ENCODE measurements at regions not wholly inside any gene's neighbourhood (a gene's known extent, or its start where the extent isn't known, plus 50 kb on each side); places are given as distances from the start of the nearest gene placed in this dataset.

DNA sequence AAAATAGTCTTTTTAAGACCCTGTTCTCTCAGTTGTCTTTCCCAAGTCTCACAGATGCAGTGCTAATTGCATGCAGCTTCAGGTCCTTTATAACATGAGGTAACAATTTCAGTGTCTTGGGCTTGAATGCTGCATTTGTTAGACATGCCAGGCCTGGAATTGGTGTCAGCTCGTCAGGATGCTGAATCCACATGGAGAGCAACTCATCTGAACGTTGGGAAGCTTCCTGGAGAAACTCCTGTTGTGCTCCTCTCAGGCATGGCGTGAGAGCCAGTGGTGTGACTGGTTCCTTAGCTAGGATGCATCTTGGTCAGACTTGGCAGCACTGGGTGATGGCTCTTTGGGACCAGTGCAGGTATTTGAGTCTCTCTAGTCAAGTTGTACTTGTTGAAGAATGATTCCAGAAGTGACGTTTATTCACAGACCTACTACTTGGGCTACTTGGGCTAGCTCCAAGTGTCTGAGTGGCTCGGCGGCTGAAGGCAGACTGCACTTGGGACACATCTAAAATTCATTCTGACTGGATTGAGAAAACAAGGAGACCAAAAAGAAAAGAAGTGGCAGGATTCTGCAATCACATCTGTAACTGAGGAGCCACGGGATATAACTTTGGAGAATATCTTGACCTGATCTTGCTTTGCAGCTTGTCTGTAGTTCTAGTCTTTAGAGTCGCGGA, 134.8 kb upstream of the ARHGAP5 start:
- Histone ChIP-seq H3K9me3 (ENCODE audit: insufficient read depth, low read depth, low read length) (no peaks in the 10 kb centered on the region), H3K4me2 (ENCODE audit: low read depth, low read length, poor library complexity, severe bottlenecking) (no peak overlapping the region), H3K4me3 (ENCODE audit: low read length, poor library complexity, severe bottlenecking) (no peak overlapping the region), H3K27me3 (ENCODE audit: insufficient read depth, low read length, poor library complexity, severe bottlenecking) (no peaks in the 10 kb centered on the region), H2AFZ (ENCODE audit: low read length) (no peak overlapping the region), H4K20me1 (ENCODE audit: insufficient read depth, low read length, poor library complexity, severe bottlenecking) (no peaks in the 10 kb centered on the region), H3F3A (ENCODE audit: low read depth) (no peaks in the 10 kb centered on the region), H3K9me2 (replicated peaks; ENCODE audit: low read depth, low read length) (no peaks in the 10 kb centered on the region), H3K9ac (ENCODE audit: low read depth, low read length, poor library complexity, severe bottlenecking) (no peak overlapping the region), H3K4me1 (ENCODE audit: insufficient read depth, low read length, poor library complexity, severe bottlenecking) (peaks cover 14% of the 10 kb centered on the region), H3K36me3 (ENCODE audit: insufficient read depth, low read length) (no peaks in the 10 kb centered on the region), H3K79me2 (ENCODE audit: insufficient read depth, low read length) (no peaks in the 10 kb centered on the region)
- TF ChIP-seq EZH2phosphoT487 (IDR thresholded peaks at IDR 0.05; ENCODE audit: borderline replicate concordance), result no peak
- TF ChIP-seq, protein P1, sequence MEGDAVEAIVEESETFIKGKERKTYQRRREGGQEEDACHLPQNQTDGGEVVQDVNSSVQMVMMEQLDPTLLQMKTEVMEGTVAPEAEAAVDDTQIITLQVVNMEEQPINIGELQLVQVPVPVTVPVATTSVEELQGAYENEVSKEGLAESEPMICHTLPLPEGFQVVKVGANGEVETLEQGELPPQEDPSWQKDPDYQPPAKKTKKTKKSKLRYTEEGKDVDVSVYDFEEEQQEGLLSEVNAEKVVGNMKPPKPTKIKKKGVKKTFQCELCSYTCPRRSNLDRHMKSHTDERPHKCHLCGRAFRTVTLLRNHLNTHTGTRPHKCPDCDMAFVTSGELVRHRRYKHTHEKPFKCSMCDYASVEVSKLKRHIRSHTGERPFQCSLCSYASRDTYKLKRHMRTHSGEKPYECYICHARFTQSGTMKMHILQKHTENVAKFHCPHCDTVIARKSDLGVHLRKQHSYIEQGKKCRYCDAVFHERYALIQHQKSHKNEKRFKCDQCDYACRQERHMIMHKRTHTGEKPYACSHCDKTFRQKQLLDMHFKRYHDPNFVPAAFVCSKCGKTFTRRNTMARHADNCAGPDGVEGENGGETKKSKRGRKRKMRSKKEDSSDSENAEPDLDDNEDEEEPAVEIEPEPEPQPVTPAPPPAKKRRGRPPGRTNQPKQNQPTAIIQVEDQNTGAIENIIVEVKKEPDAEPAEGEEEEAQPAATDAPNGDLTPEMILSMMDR (conservative IDR thresholded peaks at IDR 0.05; ENCODE audit: low read length), result no peak

DNA sequence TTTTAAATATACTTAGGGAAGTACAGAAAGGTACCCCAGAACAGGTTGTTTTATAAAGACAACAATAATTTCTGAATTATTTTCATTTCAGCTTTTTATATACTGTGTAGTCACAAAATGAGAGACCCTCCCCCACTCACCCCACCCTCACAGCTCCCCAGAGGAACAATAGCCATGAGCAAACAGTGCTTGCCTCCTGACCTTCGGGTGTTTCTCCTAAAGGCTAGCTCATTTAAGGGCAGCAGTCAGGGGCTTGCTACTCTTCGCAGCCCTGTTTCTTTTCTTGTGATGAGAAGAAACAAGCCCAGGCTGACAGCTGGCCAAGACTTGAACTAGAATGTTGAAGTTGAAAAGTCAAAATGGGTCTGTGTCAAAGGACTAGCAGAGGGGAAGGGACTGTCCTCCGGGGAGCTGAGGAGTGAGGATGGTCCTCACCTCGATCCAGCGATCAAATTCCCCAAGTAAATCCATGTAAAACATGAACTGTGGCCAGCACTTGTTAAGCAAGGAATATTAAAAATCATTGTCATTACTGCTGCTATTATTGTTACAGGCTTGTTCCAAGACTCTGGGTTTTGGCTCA, 133.8 kb upstream of the ARHGAP5 start:
- Histone ChIP-seq H3K27me3 (ENCODE audit: insufficient read depth, low read length, poor library complexity, severe bottlenecking) (no peaks in the 10 kb centered on the region), H3F3A (ENCODE audit: low read depth) (no peaks in the 10 kb centered on the region), H3K9me3 (ENCODE audit: insufficient read depth, low read depth, low read length) (no peaks in the 10 kb centered on the region), H3K9ac (ENCODE audit: low read depth, low read length, poor library complexity, severe bottlenecking) (no peak overlapping the region), H3K4me3 (ENCODE audit: low read length, poor library complexity, severe bottlenecking) (no peak overlapping the region), H3K36me3 (ENCODE audit: insufficient read depth, low read length) (no peaks in the 10 kb centered on the region), H3K4me2 (ENCODE audit: low read depth, low read length, poor library complexity, severe bottlenecking) (no peak overlapping the region), H3K9me2 (replicated peaks; ENCODE audit: low read depth, low read length) (no peaks in the 10 kb centered on the region), H4K20me1 (ENCODE audit: insufficient read depth, low read length, poor library complexity, severe bottlenecking) (no peaks in the 10 kb centered on the region), H2AFZ (ENCODE audit: low read length) (no peak overlapping the region), H3K4me1 (ENCODE audit: insufficient read depth, low read length, poor library complexity, severe bottlenecking) (peaks cover 8% of the 10 kb centered on the region), H3K79me2 (ENCODE audit: insufficient read depth, low read length) (no peaks in the 10 kb centered on the region)
- TF ChIP-seq EZH2phosphoT487 (IDR thresholded peaks at IDR 0.05; ENCODE audit: borderline replicate concordance), result no peak
- TF ChIP-seq, protein P1 (conservative IDR thresholded peaks at IDR 0.05; ENCODE audit: low read length), result no peak

DNA sequence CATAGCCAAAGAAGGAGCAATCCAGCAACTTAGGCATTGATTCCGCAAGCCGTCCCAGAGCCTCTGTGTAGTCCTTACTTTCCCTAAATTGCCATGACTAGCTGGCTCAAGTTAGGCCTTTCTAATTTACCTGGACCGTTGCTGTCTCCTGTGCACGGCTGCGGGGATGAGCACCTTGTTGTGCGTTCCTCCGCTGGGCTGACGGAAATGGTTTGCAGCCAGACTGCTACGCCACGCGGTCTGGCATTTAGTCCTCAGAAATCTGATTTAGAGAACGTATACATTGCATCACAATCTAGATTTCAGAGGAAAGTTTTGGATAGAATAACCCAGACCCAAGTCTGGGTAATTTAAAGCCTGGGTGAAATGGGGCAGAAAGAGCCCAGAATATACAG, 133.2 kb upstream of the ARHGAP5 start:
- no peak overlapping the region for H2AFZ ChIP-seq (ENCODE audit: low read length)
- TF ChIP-seq, protein P1 (conservative IDR thresholded peaks at IDR 0.05; ENCODE audit: low read length), result no peak
- TF ChIP-seq EZH2phosphoT487 (IDR thresholded peaks at IDR 0.05; ENCODE audit: borderline replicate concordance), result no peak

More for the DNA sequence above, 133.2 kb upstream of the ARHGAP5 start:
- Histone ChIP-seq H3F3A (ENCODE audit: low read depth) (no peaks in the 10 kb centered on the region), H3K4me3 (ENCODE audit: low read length, poor library complexity, severe bottlenecking) (no peak overlapping the region), H3K4me1 (ENCODE audit: insufficient read depth, low read length, poor library complexity, severe bottlenecking) (peaks cover 8% of the 10 kb centered on the region), H3K36me3 (ENCODE audit: insufficient read depth, low read length) (no peaks in the 10 kb centered on the region), H4K20me1 (ENCODE audit: insufficient read depth, low read length, poor library complexity, severe bottlenecking) (no peaks in the 10 kb centered on the region), H3K9me3 (ENCODE audit: insufficient read depth, low read depth, low read length) (no peaks in the 10 kb centered on the region), H3K27me3 (ENCODE audit: insufficient read depth, low read length, poor library complexity, severe bottlenecking) (no peaks in the 10 kb centered on the region), H3K4me2 (ENCODE audit: low read depth, low read length, poor library complexity, severe bottlenecking) (no peak overlapping the region), H3K9me2 (replicated peaks; ENCODE audit: low read depth, low read length) (no peaks in the 10 kb centered on the region), H3K79me2 (ENCODE audit: insufficient read depth, low read length) (no peaks in the 10 kb centered on the region), H3K9ac (ENCODE audit: low read depth, low read length, poor library complexity, severe bottlenecking) (no peak overlapping the region)
